Mesendoderm (in vitro differentiated cells): ENCODE measurements at regions not wholly inside any gene's neighbourhood (a gene's known extent, or its start where the extent isn't known, plus 50 kb on each side); places are given as distances from the start of the nearest gene placed in this dataset.

ENCODE experiments used
- DNase-seq: peaks from one replicate; pipeline ENCODE4 v3.0.0; 2013
- H2AK5ac ChIP-seq: 2 replicates; pipeline ENCODE4 v1.6.1; 2013; ENCODE audit warnings: low read length, inconsistent platforms
- H2BK120ac ChIP-seq: 2 replicates; pipeline ENCODE4 v1.6.1; 2013; ENCODE audit warnings: low read depth, mild to moderate bottlenecking, low read length, moderate library complexity, mixed read lengths
- H2BK15ac ChIP-seq: replicated peaks from 2 replicates; pipeline ENCODE4 v1.6.1; 2013; ENCODE audit warnings: low read depth, mild to moderate bottlenecking, moderate library complexity
- H2BK5ac ChIP-seq: 2 replicates; pipeline ENCODE4 v1.6.1; 2013; ENCODE audit warnings: low read length, inconsistent platforms
- H3K18ac ChIP-seq: 2 replicates; pipeline ENCODE4 v1.6.1; 2013; ENCODE audit warnings: mild to moderate bottlenecking, low read length, mixed read lengths
- H3K23ac ChIP-seq: one replicate; pipeline ENCODE4 v1.6.1; 2013; ENCODE audit warnings: low read length
- H3K27ac ChIP-seq: 2 replicates; pipeline ENCODE4 v1.5.1; 2013; ENCODE audit warnings: low read depth, mild to moderate bottlenecking, inconsistent platforms, low read length, moderate library complexity
- H3K27me3 ChIP-seq: 2 replicates; pipeline ENCODE4 v1.6.1; 2013; ENCODE audit warnings: low read length, control low read depth, mild to moderate bottlenecking, inconsistent platforms; ENCODE audit not compliant: insufficient read depth, poor library complexity
- H3K36me3 ChIP-seq: 2 replicates; pipeline ENCODE4 v1.6.1; 2013; ENCODE audit warnings: low read length, inconsistent platforms; ENCODE audit not compliant: control insufficient read depth, insufficient read depth
- H3K4ac ChIP-seq: one replicate; pipeline ENCODE4 v1.6.1; 2013; ENCODE audit warnings: low read depth, mild to moderate bottlenecking, low read length, moderate library complexity
- H3K4me1 ChIP-seq: 2 replicates; pipeline ENCODE4 v1.6.1; 2013; ENCODE audit warnings: low read depth, low read length, inconsistent platforms; ENCODE audit not compliant: control insufficient read depth
- H3K4me2 ChIP-seq: 2 replicates; pipeline ENCODE4 v1.6.1; 2013; ENCODE audit warnings: low read length
- H3K4me3 ChIP-seq: 2 replicates; pipeline ENCODE4 v1.5.1; 2013; ENCODE audit warnings: mild to moderate bottlenecking, low read length
- H3K56ac ChIP-seq: one replicate; pipeline ENCODE4 v1.6.1; 2013; ENCODE audit warnings: low read length
- H3K79me1 ChIP-seq: 2 replicates; pipeline ENCODE4 v1.6.1; 2013; ENCODE audit warnings: low read length, inconsistent platforms
- H3K79me2 ChIP-seq: 2 replicates; pipeline ENCODE4 v1.6.1; 2013; ENCODE audit warnings: mild to moderate bottlenecking, low read length; ENCODE audit not compliant: control insufficient read depth, insufficient read depth
- H3K9ac ChIP-seq: 2 replicates; pipeline ENCODE4 v1.6.1; 2013; ENCODE audit warnings: low read length, inconsistent platforms
- H4K5ac ChIP-seq: one replicate; pipeline ENCODE4 v1.6.1; 2013; ENCODE audit warnings: low read length
- H4K8ac ChIP-seq: one replicate; pipeline ENCODE4 v1.6.1; 2013; ENCODE audit warnings: low read depth, mild to moderate bottlenecking, control low read depth, low read length, moderate library complexity
- WGBS: extraction: QIAGEN DNeasy Blood & Tissue Kit; methylation state at CpG from one replicate; pipeline ENCODE4 v1.1.7; 2013; ENCODE audit warnings: low lambda C conversion rate, missing lambda C conversion rate; ENCODE audit not compliant: insufficient coverage; ENCODE audit errors: extremely low coverage; 5-methylcytosine and 5-hydroxymethylcytosine counted together

- Histone ChIP-seq H3K36me3 (no peaks in the 10 kb centered on the region), H3K18ac (no peak overlapping the region), H3K4me1 (no peaks in the 10 kb centered on the region), H3K27ac (no peak overlapping the region), H3K56ac (no peak overlapping the region), H3K27me3 (no peaks in the 10 kb centered on the region), H2AK5ac (no peak overlapping the region), H3K4me2 (no peak overlapping the region), H3K4ac (no peak overlapping the region), H2BK5ac (no peak overlapping the region), H2BK15ac (no peak overlapping the region), H4K8ac (no peak overlapping the region), H3K9ac (no peak overlapping the region), H4K5ac (no peak overlapping the region), H3K79me2 (no peaks in the 10 kb centered on the region), H3K23ac (no peak overlapping the region), H3K4me3 (no peak overlapping the region), H3K79me1 (no peaks in the 10 kb centered on the region), H2BK120ac (no peak overlapping the region)
- DNase-seq, result no peak
- no CpG with 5 or more reads among the region's 1 CpG for WGBS
Measured at GRCh38 chr15:70461017-70461416, 302.3 kb downstream of the UACA start.

GRCh38 chr15:70459312-70459711 is 304.0 kb downstream of the UACA start:
- H3K79me2 ChIP-seq, result no peaks in the 10 kb centered on the region
- no peak overlapping the region for H2BK15ac ChIP-seq
- no peak overlapping the region for H3K4me3 ChIP-seq
- H4K8ac ChIP-seq, result no peak overlapping the region
- H3K18ac ChIP-seq, result no peak overlapping the region
- no CpG with 5 or more reads among the region's 4 CpGs for WGBS
- no peak overlapping the region for H3K9ac ChIP-seq
- DNase-seq, result no peak
- no peaks in the 10 kb centered on the region for H3K4me1 ChIP-seq
- H3K27ac ChIP-seq, result no peak overlapping the region
- no peaks in the 10 kb centered on the region for H3K36me3 ChIP-seq
- H2AK5ac ChIP-seq, result no peak overlapping the region
- no peak overlapping the region for H3K23ac ChIP-seq
- no peak overlapping the region for H3K4me2 ChIP-seq
- H3K56ac ChIP-seq, result no peak overlapping the region
- no peak overlapping the region for H2BK5ac ChIP-seq
- H2BK120ac ChIP-seq, result no peak overlapping the region
- H3K79me1 ChIP-seq, result no peaks in the 10 kb centered on the region
- H3K4ac ChIP-seq, result no peak overlapping the region
- no peaks in the 10 kb centered on the region for H3K27me3 ChIP-seq
- no peak overlapping the region for H4K5ac ChIP-seq

GRCh38 chr15:70453766-70454165 is 309.6 kb downstream of the UACA start:
- no peak overlapping the region for H4K5ac ChIP-seq
- H2BK15ac ChIP-seq, result no peak overlapping the region
- no peak overlapping the region for H3K4me3 ChIP-seq
- H3K4ac ChIP-seq, result no peak overlapping the region
- H3K27me3 ChIP-seq, result no peaks in the 10 kb centered on the region
- H3K4me1 ChIP-seq, result no peaks in the 10 kb centered on the region
- no peak overlapping the region for H3K18ac ChIP-seq
- H3K27ac ChIP-seq, result no peak overlapping the region
- no peak overlapping the region for H3K9ac ChIP-seq
- no peak overlapping the region for H2AK5ac ChIP-seq
- no peak overlapping the region for H4K8ac ChIP-seq
- no peak overlapping the region for H2BK120ac ChIP-seq
- no peak for DNase-seq
- H3K36me3 ChIP-seq, result no peaks in the 10 kb centered on the region
- H3K4me2 ChIP-seq, result no peak overlapping the region
- H3K79me1 ChIP-seq, result no peaks in the 10 kb centered on the region
- no peak overlapping the region for H2BK5ac ChIP-seq
- H3K23ac ChIP-seq, result no peak overlapping the region
- no CpG with 5 or more reads among the region's 5 CpGs for WGBS
- H3K56ac ChIP-seq, result no peak overlapping the region
- no peaks in the 10 kb centered on the region for H3K79me2 ChIP-seq

GRCh38 chr15:70453238-70453637 is 310.1 kb downstream of the UACA start:
- Histone ChIP-seq H3K9ac (no peak overlapping the region), H3K56ac (no peak overlapping the region), H3K79me1 (no peaks in the 10 kb centered on the region), H3K4me2 (no peak overlapping the region), H3K4ac (no peak overlapping the region), H3K18ac (no peak overlapping the region), H3K36me3 (no peaks in the 10 kb centered on the region), H2BK15ac (no peak overlapping the region), H3K27ac (no peak overlapping the region), H3K79me2 (no peaks in the 10 kb centered on the region), H2BK5ac (no peak overlapping the region), H2BK120ac (no peak overlapping the region), H3K4me3 (no peak overlapping the region), H2AK5ac (no peak overlapping the region), H3K23ac (no peak overlapping the region), H4K5ac (no peak overlapping the region), H3K4me1 (no peaks in the 10 kb centered on the region), H3K27me3 (no peaks in the 10 kb centered on the region), H4K8ac (no peak overlapping the region)
- WGBS, result no CpG with 5 or more reads among the region's 6 CpGs
- no peak for DNase-seq

- Histone ChIP-seq H2BK120ac (no peak overlapping the region), H3K4me3 (no peak overlapping the region), H2AK5ac (no peak overlapping the region), H3K79me1 (no peaks in the 10 kb centered on the region), H3K36me3 (no peaks in the 10 kb centered on the region), H4K8ac (no peak overlapping the region), H3K27me3 (no peaks in the 10 kb centered on the region), H3K79me2 (no peaks in the 10 kb centered on the region), H3K4me2 (no peak overlapping the region), H3K56ac (no peak overlapping the region), H3K27ac (no peak overlapping the region), H3K9ac (no peak overlapping the region), H2BK15ac (no peak overlapping the region), H4K5ac (no peak overlapping the region), H3K4me1 (no peaks in the 10 kb centered on the region), H2BK5ac (no peak overlapping the region), H3K18ac (no peak overlapping the region), H3K23ac (peak overlapping the region; percentile 31), H3K4ac (no peak overlapping the region)
- no CpG with 5 or more reads among the region's 26 CpGs for WGBS
- peak; percentile 19 for DNase-seq
Measured at GRCh38 chr15:70451821-70452653, 311.3 kb downstream of the UACA start.

GRCh38 chr15:70450142-70450443 is 313.3 kb downstream of the UACA start:
- no peak overlapping the region for H4K8ac ChIP-seq
- 100% methylated on average over 2 of the region's 3 CpGs for WGBS
- no peak overlapping the region for H3K56ac ChIP-seq
- no peaks in the 10 kb centered on the region for H3K36me3 ChIP-seq
- no peak for DNase-seq
- H3K79me2 ChIP-seq, result no peaks in the 10 kb centered on the region
- H3K27me3 ChIP-seq, result no peaks in the 10 kb centered on the region
- H2BK120ac ChIP-seq, result no peak overlapping the region
- no peak overlapping the region for H4K5ac ChIP-seq
- no peaks in the 10 kb centered on the region for H3K79me1 ChIP-seq
- H2BK15ac ChIP-seq, result no peak overlapping the region
- no peak overlapping the region for H3K18ac ChIP-seq
- no peak overlapping the region for H3K9ac ChIP-seq
- no peaks in the 10 kb centered on the region for H3K4me1 ChIP-seq
- no peak overlapping the region for H3K4ac ChIP-seq
- H3K27ac ChIP-seq, result no peak overlapping the region
- H3K23ac ChIP-seq, result no peak overlapping the region
- H3K4me3 ChIP-seq, result no peak overlapping the region
- H3K4me2 ChIP-seq, result no peak overlapping the region
- no peak overlapping the region for H2BK5ac ChIP-seq
- H2AK5ac ChIP-seq, result no peak overlapping the region
